ENCODE measurements at regions not wholly inside any gene's neighbourhood (a gene's known extent, or its start where the extent isn't known, plus 50 kb on each side); places are given as distances from the start of the nearest gene placed in this dataset.
"Not testable (repeated sequence)": the region's sequence is repeated elsewhere in the genome, so short reads cannot be mapped to it uniquely, and the experiment has no call there.

- DNase-seq (ENCODE audit: low read depth in 2 of 3, low spot score in 1 of 3), result no peak
These were observed 267.2 kb upstream of the ACO1 start for GRCh38 chr9:32117291-32117690.

GRCh38 chr9:32128546-32128945 lies 255.9 kb upstream of the ACO1 start:
- DNase-seq (ENCODE audit: low read depth in 2 of 3, low spot score in 1 of 3), result no peak

GRCh38 chr9:32130709-32131108 lies 253.7 kb upstream of the ACO1 start:
- not testable (repeated sequence) for DNase-seq (ENCODE audit: low read depth in 2 of 3, low spot score in 1 of 3)

GRCh38 chr9:32136700-32137339 lies 247.6 kb upstream of the ACO1 start:
- DNase-seq (ENCODE audit: low read depth in 2 of 3, low spot score in 1 of 3), result no peak

GRCh38 chr9:32142074-32142473 lies 242.4 kb upstream of the ACO1 start:
- DNase-seq (ENCODE audit: low read depth in 2 of 3, low spot score in 1 of 3), result no peak

- not testable (repeated sequence) for DNase-seq (ENCODE audit: low read depth in 2 of 3, low spot score in 1 of 3)
These were observed 235.9 kb upstream of the ACO1 start for GRCh38 chr9:32148553-32148952.

- DNase-seq (ENCODE audit: low read depth in 2 of 3, low spot score in 1 of 3), result no peak
These were observed 223.2 kb upstream of the ACO1 start for GRCh38 chr9:32161209-32161608.

- no peak for DNase-seq (ENCODE audit: low read depth in 2 of 3, low spot score in 1 of 3)
These were observed 222.7 kb upstream of the ACO1 start for GRCh38 chr9:32161720-32162119.

- DNase-seq (ENCODE audit: low read depth in 2 of 3, low spot score in 1 of 3), result not testable (repeated sequence)
These were observed 218.1 kb upstream of the ACO1 start for GRCh38 chr9:32166316-32166715.

- DNase-seq (ENCODE audit: low read depth in 2 of 3, low spot score in 1 of 3), result no peak
These were observed 213.1 kb upstream of the ACO1 start for GRCh38 chr9:32171339-32171738.

- no peak for DNase-seq (ENCODE audit: low read depth in 2 of 3, low spot score in 1 of 3)
These were observed 212.2 kb upstream of the ACO1 start for GRCh38 chr9:32172256-32172655.

GRCh38 chr9:32177396-32177795 lies 207.0 kb upstream of the ACO1 start:
- no peak for DNase-seq (ENCODE audit: low read depth in 2 of 3, low spot score in 1 of 3)

- DNase-seq (ENCODE audit: low read depth in 2 of 3, low spot score in 1 of 3), result no peak
These were observed 203.8 kb upstream of the ACO1 start for GRCh38 chr9:32180597-32180996.

GRCh38 chr9:32200241-32200640 lies 184.2 kb upstream of the ACO1 start:
- no peak for DNase-seq (ENCODE audit: low read depth in 2 of 3, low spot score in 1 of 3)

GRCh38 chr9:32200896-32201295 lies 183.5 kb upstream of the ACO1 start:
- no peak for DNase-seq (ENCODE audit: low read depth in 2 of 3, low spot score in 1 of 3)

GRCh38 chr9:32209164-32209563 lies 175.3 kb upstream of the ACO1 start:
- not testable (repeated sequence) for DNase-seq (ENCODE audit: low read depth in 2 of 3, low spot score in 1 of 3)

- no peak for DNase-seq (ENCODE audit: low read depth in 2 of 3, low spot score in 1 of 3)
These were observed 166.2 kb upstream of the ACO1 start for GRCh38 chr9:32218100-32218767.

GRCh38 chr9:32220750-32221149 lies 163.7 kb upstream of the ACO1 start:
- no peak for DNase-seq (ENCODE audit: low read depth in 2 of 3, low spot score in 1 of 3)

GRCh38 chr9:32234451-32234850 lies 150.0 kb upstream of the ACO1 start:
- no peak for DNase-seq (ENCODE audit: low read depth in 2 of 3, low spot score in 1 of 3)

- DNase-seq (ENCODE audit: low read depth in 2 of 3, low spot score in 1 of 3), result no peak
These were observed 137.3 kb upstream of the ACO1 start for GRCh38 chr9:32247168-32247567.

- DNase-seq (ENCODE audit: low read depth in 2 of 3, low spot score in 1 of 3), result no peak
These were observed 136.2 kb upstream of the ACO1 start for GRCh38 chr9:32248189-32248712.

GRCh38 chr9:32251539-32251938 lies 132.9 kb upstream of the ACO1 start:
- peak in 2 of 3 donors; percentile 12 to 32 for DNase-seq (ENCODE audit: low read depth in 2 of 3, low spot score in 1 of 3)

- DNase-seq (ENCODE audit: low read depth in 2 of 3, low spot score in 1 of 3), result no peak
These were observed 130.7 kb upstream of the ACO1 start for GRCh38 chr9:32253731-32254130.
